Activated CD8-positive, alpha-beta T cell treated with anti-CD3 and anti-CD28 coated beads for 36 hours (primary cell): ENCODE measurements at regions not wholly inside any gene's neighbourhood (a gene's known extent, or its start where the extent isn't known, plus 50 kb on each side); places are given as distances from the start of the nearest gene placed in this dataset.

Source experiments
- ATAC-seq: fragments of 200-7000 bp; cut with Tn5 transposase; one replicate; pipeline ENCODE4 v1.10.0; 2021; ENCODE audit warnings: mild to moderate bottlenecking, moderate library complexity
- CTCF ChIA-PET: fragments of 350-600 bp; sonication (Branson Sonifier 250); formaldehyde crosslinking; loops from one replicate; lab custom pipeline; 2021; ENCODE audit warnings: antibody characterized with exemption; lab: Charles Lee
- POLR2A ChIA-PET: fragments of 350-600 bp; sonication (Branson Sonifier 250); formaldehyde crosslinking; loops from one replicate; lab custom pipeline; 2021; ENCODE audit warnings: antibody characterized with exemption; lab: Charles Lee
- DNase-seq: peaks from one replicate; pipeline ENCODE4 v3.0.0-alpha.2; 2020
- H3K27ac Mint-ChIP-seq: one replicate; pipeline ENCODE4 v1.8.0; 2021; ENCODE audit warnings: mild to moderate bottlenecking, mixed read lengths
- H3K27me3 Mint-ChIP-seq: one replicate; pipeline ENCODE4 v1.8.0; 2021; ENCODE audit warnings: mixed read lengths
- H3K36me3 Mint-ChIP-seq: one replicate; pipeline ENCODE4 v1.8.0; 2021; ENCODE audit warnings: low read depth, mixed read lengths
- H3K4me1 Mint-ChIP-seq: one replicate; pipeline ENCODE4 v1.8.0; 2021; ENCODE audit warnings: low read depth, mixed read lengths
- H3K4me3 Mint-ChIP-seq: one replicate; pipeline ENCODE4 v1.8.0; 2021; ENCODE audit warnings: mild to moderate bottlenecking, moderate library complexity, mixed read lengths
- H3K9me3 Mint-ChIP-seq: one replicate; pipeline ENCODE4 v1.8.0; 2021; ENCODE audit warnings: mixed read lengths
- intact Hi-C: fragments of 100-400 bp; cut with micrococcal nuclease; formaldehyde crosslinking; loops from one replicate; pipeline ENCODE4 v1.10.0; 2022
- TF ChIP-seq, protein P1 (sequence below): fragments of 200-600 bp; IDR thresholded peaks from one replicate; pipeline ENCODE4 v1.8.0; 2022; ENCODE audit warnings: antibody characterized with exemption, mild to moderate bottlenecking

- intact Hi-C loops: no loop called here
- Mint-ChIP-seq H3K27ac (no peak overlapping the region), H3K36me3 (peaks cover 1% of the 10 kb centered on the region), H3K27me3 (no peaks in the 10 kb centered on the region), H3K9me3 (peaks cover 16% of the 10 kb centered on the region), H3K4me1 (no peaks in the 10 kb centered on the region), H3K4me3 (no peak overlapping the region)
- CTCF ChIA-PET: interaction anchor here (0.8 to 1.7 kb wide), 2 partner anchors 144 to 270 kb away, joined by 3 to 4 read pairs; no protein-coding TSS in a partner anchor
- TF ChIP-seq, protein P1, sequence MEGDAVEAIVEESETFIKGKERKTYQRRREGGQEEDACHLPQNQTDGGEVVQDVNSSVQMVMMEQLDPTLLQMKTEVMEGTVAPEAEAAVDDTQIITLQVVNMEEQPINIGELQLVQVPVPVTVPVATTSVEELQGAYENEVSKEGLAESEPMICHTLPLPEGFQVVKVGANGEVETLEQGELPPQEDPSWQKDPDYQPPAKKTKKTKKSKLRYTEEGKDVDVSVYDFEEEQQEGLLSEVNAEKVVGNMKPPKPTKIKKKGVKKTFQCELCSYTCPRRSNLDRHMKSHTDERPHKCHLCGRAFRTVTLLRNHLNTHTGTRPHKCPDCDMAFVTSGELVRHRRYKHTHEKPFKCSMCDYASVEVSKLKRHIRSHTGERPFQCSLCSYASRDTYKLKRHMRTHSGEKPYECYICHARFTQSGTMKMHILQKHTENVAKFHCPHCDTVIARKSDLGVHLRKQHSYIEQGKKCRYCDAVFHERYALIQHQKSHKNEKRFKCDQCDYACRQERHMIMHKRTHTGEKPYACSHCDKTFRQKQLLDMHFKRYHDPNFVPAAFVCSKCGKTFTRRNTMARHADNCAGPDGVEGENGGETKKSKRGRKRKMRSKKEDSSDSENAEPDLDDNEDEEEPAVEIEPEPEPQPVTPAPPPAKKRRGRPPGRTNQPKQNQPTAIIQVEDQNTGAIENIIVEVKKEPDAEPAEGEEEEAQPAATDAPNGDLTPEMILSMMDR: no peak
- DNase-seq (no peak), ATAC-seq (no peak)
- POLR2A ChIA-PET: no interaction called here
These were observed 88.7 kb downstream of the ASB1 start for GRCh38 chr2:238515377-238515776.

GRCh38 chr2:238517209-238517608 lies 90.5 kb downstream of the ASB1 start:
- ChIA-PET POLR2A (no interaction called here), CTCF (interaction anchor here (1.7 kb wide), 1 partner anchor 268 kb away, joined by 4 read pairs; no protein-coding TSS in a partner anchor)
- no peak for ATAC-seq
- H3K27ac Mint-ChIP-seq: no peak overlapping the region
- no peaks in the 10 kb centered on the region for H3K4me1 Mint-ChIP-seq
- peaks cover 16% of the 10 kb centered on the region for H3K9me3 Mint-ChIP-seq
- intact Hi-C loops: no loop called here
- no peak for DNase-seq
- H3K36me3 Mint-ChIP-seq: peaks cover 1% of the 10 kb centered on the region
- no peak overlapping the region for H3K4me3 Mint-ChIP-seq
- TF ChIP-seq, protein P1: no peak
- no peaks in the 10 kb centered on the region for H3K27me3 Mint-ChIP-seq

DNA sequence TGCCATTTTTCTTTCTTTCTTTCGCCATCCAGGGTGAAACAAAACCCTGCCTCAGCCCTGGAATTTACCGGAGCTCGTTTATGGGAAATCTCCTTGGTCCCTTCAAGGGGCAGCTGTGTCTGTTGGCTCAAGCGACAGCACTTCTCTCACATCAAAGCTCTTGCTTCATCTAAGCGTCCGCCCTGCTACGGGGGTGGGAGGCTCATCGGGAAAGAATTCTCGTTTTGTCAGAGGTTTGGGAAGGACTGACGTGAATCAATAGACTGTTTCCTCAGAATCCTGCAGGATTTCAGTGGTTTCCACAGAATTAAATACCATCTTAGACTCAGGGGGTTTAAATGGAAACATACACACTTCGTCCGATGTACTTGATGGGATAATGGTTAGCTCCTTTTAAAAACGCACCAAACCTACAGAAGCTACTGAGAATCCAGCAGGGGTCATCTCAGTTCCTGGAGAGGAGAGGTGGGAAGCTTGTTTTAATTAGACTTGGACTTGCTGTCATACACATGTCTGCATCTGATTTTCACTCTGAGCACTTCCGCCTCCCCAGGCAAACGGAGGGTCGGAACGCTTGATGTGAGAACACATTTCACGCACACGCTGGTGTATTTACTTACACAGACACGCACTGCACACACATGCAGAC lies 91.6 kb downstream of the ASB1 start:
- no peak for ATAC-seq
- ChIA-PET CTCF (interaction anchor here (1.4 kb wide), 1 partner anchor 25 kb away, joined by 3 read pairs; no protein-coding TSS in a partner anchor), POLR2A (no interaction called here)
- Mint-ChIP-seq H3K9me3 (peaks cover 16% of the 10 kb centered on the region), H3K36me3 (peaks cover 1% of the 10 kb centered on the region), H3K27me3 (no peaks in the 10 kb centered on the region), H3K4me3 (no peak overlapping the region), H3K4me1 (no peaks in the 10 kb centered on the region), H3K27ac (no peak overlapping the region)
- no peak for DNase-seq
- intact Hi-C loops: no loop called here
- TF ChIP-seq, protein P1: no peak

GRCh38 chr2:238518821-238519186 lies 92.1 kb downstream of the ASB1 start:
- Mint-ChIP-seq H3K36me3 (peaks cover 1% of the 10 kb centered on the region), H3K4me3 (no peak overlapping the region), H3K4me1 (no peaks in the 10 kb centered on the region), H3K27me3 (no peaks in the 10 kb centered on the region), H3K27ac (no peak overlapping the region), H3K9me3 (peaks cover 16% of the 10 kb centered on the region)
- POLR2A ChIA-PET: no interaction called here
- ATAC-seq (no peak), DNase-seq (no peak)
- CTCF ChIA-PET: interaction anchor here (1.4 kb wide), 1 partner anchor 25 kb away, joined by 3 read pairs; no protein-coding TSS in a partner anchor
- TF ChIP-seq, protein P1: no peak
- intact Hi-C loops: no loop called here

GRCh38 chr2:238520359-238520886 lies 93.7 kb downstream of the ASB1 start:
- H3K9me3 Mint-ChIP-seq: peaks cover 16% of the 10 kb centered on the region
- no peaks in the 10 kb centered on the region for H3K4me1 Mint-ChIP-seq
- intact Hi-C loops: no loop called here
- ChIA-PET CTCF (interaction anchor here (1.0 kb wide), 1 partner anchor 265 kb away, joined by 5 read pairs; no protein-coding TSS in a partner anchor), POLR2A (no interaction called here)
- peaks cover 1% of the 10 kb centered on the region for H3K36me3 Mint-ChIP-seq
- H3K4me3 Mint-ChIP-seq: no peak overlapping the region
- H3K27ac Mint-ChIP-seq: no peak overlapping the region
- ATAC-seq (no peak), DNase-seq (no peak)
- no peaks in the 10 kb centered on the region for H3K27me3 Mint-ChIP-seq
- TF ChIP-seq, protein P1: no peak
